ENCODE measurements at regions not wholly inside any gene's neighbourhood (a gene's known extent, or its start where the extent isn't known, plus 50 kb on each side); places are given as distances from the start of the nearest gene placed in this dataset.
A peak's percentile ranks its signal among the peaks of the same experiment; 100 is the strongest.

GRCh38 chr7:116142374-116142773 lies 68.0 kb upstream of the TES start:
- Mint-ChIP-seq H3K9me3 (ENCODE audit: unreplicated experiment) (no peaks in the 10 kb centered on the region), H3K36me3 (ENCODE audit: low read depth, unreplicated experiment) (no peaks in the 10 kb centered on the region), H3K27me3 (ENCODE audit: unreplicated experiment) (no peaks in the 10 kb centered on the region), H3K4me1 (ENCODE audit: unreplicated experiment) (peaks cover 10% of the 10 kb centered on the region), H3K27ac (ENCODE audit: unreplicated experiment) (no peak overlapping the region), H3K4me3 (ENCODE audit: unreplicated experiment) (no peak overlapping the region)
- no peak for DNase-seq (ENCODE audit: low spot score)
- no peak for TF ChIP-seq CTCF (IDR thresholded peaks at IDR 0.05; ENCODE audit: unreplicated experiment)

- Mint-ChIP-seq H3K27me3 (ENCODE audit: unreplicated experiment) (no peaks in the 10 kb centered on the region), H3K9me3 (ENCODE audit: unreplicated experiment) (no peaks in the 10 kb centered on the region), H3K27ac (ENCODE audit: unreplicated experiment) (peak overlapping the region; percentile 15), H3K4me1 (ENCODE audit: unreplicated experiment) (peaks cover 12% of the 10 kb centered on the region), H3K4me3 (ENCODE audit: unreplicated experiment) (no peak overlapping the region), H3K36me3 (ENCODE audit: low read depth, unreplicated experiment) (no peaks in the 10 kb centered on the region)
- no peak for DNase-seq (ENCODE audit: low spot score)
- TF ChIP-seq CTCF (IDR thresholded peaks at IDR 0.05; ENCODE audit: unreplicated experiment): no peak
Observed at GRCh38 chr7:116142850-116143249, 67.5 kb upstream of the TES start.

- Mint-ChIP-seq H3K27ac (ENCODE audit: unreplicated experiment) (no peak overlapping the region), H3K4me1 (ENCODE audit: unreplicated experiment) (peaks cover 12% of the 10 kb centered on the region), H3K4me3 (ENCODE audit: unreplicated experiment) (no peak overlapping the region), H3K9me3 (ENCODE audit: unreplicated experiment) (no peaks in the 10 kb centered on the region), H3K27me3 (ENCODE audit: unreplicated experiment) (peaks cover 1% of the 10 kb centered on the region), H3K36me3 (ENCODE audit: low read depth, unreplicated experiment) (no peaks in the 10 kb centered on the region)
- DNase-seq (ENCODE audit: low spot score): no peak
- TF ChIP-seq CTCF (IDR thresholded peaks at IDR 0.05; ENCODE audit: unreplicated experiment): no peak
Observed at GRCh38 chr7:116145245-116145852, 65.0 kb upstream of the TES start.

- no peak for TF ChIP-seq CTCF (IDR thresholded peaks at IDR 0.05; ENCODE audit: unreplicated experiment)
Observed at GRCh38 chr7:116148108-116148507, 62.2 kb upstream of the TES start.

GRCh38 chr7:116148626-116149025 lies 61.7 kb upstream of the TES start:
- no peaks in the 10 kb centered on the region for H3K9me3 Mint-ChIP-seq (ENCODE audit: unreplicated experiment)
- H3K27me3 Mint-ChIP-seq (ENCODE audit: unreplicated experiment): peaks cover 1% of the 10 kb centered on the region

More at GRCh38 chr7:116148108-116148507, 62.2 kb upstream of the TES start:
- peaks cover 1% of the 10 kb centered on the region for H3K27me3 Mint-ChIP-seq (ENCODE audit: unreplicated experiment)
- H3K4me1 Mint-ChIP-seq (ENCODE audit: unreplicated experiment): peaks cover 3% of the 10 kb centered on the region
- no peak overlapping the region for H3K4me3 Mint-ChIP-seq (ENCODE audit: unreplicated experiment)
- H3K27ac Mint-ChIP-seq (ENCODE audit: unreplicated experiment): no peak overlapping the region
- DNase-seq (ENCODE audit: low spot score): no peak
- H3K9me3 Mint-ChIP-seq (ENCODE audit: unreplicated experiment): no peaks in the 10 kb centered on the region
- H3K36me3 Mint-ChIP-seq (ENCODE audit: low read depth, unreplicated experiment): no peaks in the 10 kb centered on the region

More at GRCh38 chr7:116148626-116149025, 61.7 kb upstream of the TES start:
- H3K36me3 Mint-ChIP-seq (ENCODE audit: low read depth, unreplicated experiment): no peaks in the 10 kb centered on the region
- peaks cover 2% of the 10 kb centered on the region for H3K4me1 Mint-ChIP-seq (ENCODE audit: unreplicated experiment)
- no peak overlapping the region for H3K27ac Mint-ChIP-seq (ENCODE audit: unreplicated experiment)
- no peak overlapping the region for H3K4me3 Mint-ChIP-seq (ENCODE audit: unreplicated experiment)
- DNase-seq (ENCODE audit: low spot score): no peak
- TF ChIP-seq CTCF (IDR thresholded peaks at IDR 0.05; ENCODE audit: unreplicated experiment): no peak

Measured in endothelial cell (in vitro differentiated cells).